Stimulated activated CD4-positive, alpha-beta T cell treated with anti-CD3 and anti-CD28 coated beads, Interleukin-2, amount 100 ng/mL, for 48 hours (primary cell): ENCODE measurements at regions not wholly inside any gene's neighbourhood (a gene's known extent, or its start where the extent isn't known, plus 50 kb on each side); places are given as distances from the start of the nearest gene placed in this dataset.

Experiments used
- DNase-seq, 2 donors: peaks; one replicate each; pipeline ENCODE4 v3.0.0-alpha.2; 2020

DNA sequence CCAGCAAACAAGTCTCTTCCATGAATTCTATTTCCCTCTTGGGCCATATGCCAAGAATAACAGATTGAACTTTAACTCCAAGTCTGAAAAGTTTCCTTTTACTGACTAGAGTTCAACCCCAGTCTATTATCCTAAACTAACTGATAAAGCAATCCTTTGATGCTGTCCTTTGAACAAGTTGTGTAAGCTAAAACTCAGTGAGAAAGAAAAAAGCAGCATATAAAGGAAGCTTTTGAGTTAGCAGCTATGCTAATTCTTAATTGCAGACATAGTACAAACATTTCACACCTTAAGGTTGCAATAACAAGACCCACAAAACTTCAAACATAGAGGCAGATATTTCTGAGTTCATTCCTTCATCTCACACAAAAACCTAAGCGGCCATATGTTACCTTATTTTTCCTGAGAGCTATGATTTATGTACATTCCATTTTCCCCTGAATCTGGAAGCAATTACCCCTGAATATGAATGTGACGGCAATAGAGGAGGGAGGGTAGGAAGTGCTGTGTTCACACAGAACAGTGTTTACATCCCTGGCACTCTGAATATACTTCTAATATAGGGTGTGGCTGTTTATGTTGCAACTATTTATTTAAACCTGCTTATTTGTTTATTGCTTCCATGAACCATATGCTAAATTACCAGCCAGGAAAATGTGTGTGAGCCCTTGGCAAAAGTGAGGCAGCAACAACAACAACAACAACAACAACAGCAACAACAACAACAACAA, 180.6 kb downstream of the IRS1 start:
- no peak for DNase-seq

- DNase-seq: no peak
These were observed 181.1 kb downstream of the IRS1 start for GRCh38 chr2:226618544-226618874.

DNA sequence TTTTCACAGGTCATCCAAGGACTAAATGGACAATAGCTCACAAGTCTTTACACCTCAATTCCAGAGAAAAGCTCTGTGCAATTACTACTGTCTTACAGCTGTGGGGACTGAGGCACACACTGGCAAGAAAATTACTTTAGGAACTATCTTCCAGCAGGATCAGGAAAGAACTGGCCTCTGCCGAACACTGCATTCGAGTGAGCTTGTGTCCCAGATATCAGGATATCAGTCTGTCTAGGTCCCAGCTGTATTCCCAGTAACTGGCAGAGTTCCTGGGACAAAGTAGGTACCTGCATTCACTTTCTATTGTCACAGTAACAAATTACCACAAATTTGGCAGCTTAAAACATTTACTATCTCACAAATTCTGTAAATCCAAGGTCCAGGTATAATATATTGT, 183.7 kb downstream of the IRS1 start:
- no peak for DNase-seq

GRCh38 chr2:226611944-226612318, 187.7 kb downstream of the IRS1 start:
- no peak for DNase-seq

GRCh38 chr2:226611196-226611943, 188.2 kb downstream of the IRS1 start:
- DNase-seq: no peak

- DNase-seq: no peak
These were observed 190.3 kb downstream of the IRS1 start for GRCh38 chr2:226609366-226609765.

- DNase-seq: no peak
These were observed 191.2 kb downstream of the IRS1 start for GRCh38 chr2:226608451-226608850.

- DNase-seq: no peak
These were observed 192.2 kb downstream of the IRS1 start for GRCh38 chr2:226607379-226607778.

DNA sequence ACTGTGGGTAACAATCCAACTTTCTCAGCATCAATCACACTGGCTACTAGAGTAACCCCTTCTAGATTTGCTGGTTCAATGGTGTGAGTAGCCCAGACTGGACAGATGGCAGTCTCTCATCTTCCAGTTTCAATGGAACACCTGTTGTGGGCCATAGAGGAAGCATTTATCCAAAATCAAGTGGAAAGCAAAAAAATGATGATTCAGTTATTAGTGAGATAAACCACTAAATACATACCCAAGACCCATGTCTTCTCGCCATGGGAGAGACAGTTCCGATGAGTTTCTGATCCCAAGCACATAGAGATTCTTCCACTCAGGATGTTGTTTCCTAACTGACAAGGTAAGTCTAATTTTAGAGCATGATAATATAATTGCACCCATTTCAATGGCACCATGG, 194.0 kb downstream of the IRS1 start:
- no peak for DNase-seq

DNA sequence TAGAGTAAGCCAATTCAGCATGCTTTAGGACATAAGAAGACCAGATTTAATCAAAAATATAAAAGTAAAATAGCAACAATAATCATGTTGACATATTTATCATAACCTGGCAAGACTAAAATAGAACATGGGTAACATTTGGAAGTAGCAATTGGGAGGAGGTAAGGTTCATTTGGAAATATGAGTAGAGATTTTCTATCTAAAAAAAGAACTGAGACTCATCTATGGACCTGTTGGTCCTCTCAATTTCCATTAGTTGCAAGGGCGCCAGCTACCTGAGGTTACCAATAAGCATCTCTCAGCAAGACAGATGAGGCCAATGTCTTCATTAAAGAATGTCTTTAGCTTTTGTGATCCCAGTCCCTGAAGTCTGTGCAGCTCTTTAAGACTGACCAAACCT, 196.0 kb downstream of the IRS1 start:
- DNase-seq: no peak

DNA sequence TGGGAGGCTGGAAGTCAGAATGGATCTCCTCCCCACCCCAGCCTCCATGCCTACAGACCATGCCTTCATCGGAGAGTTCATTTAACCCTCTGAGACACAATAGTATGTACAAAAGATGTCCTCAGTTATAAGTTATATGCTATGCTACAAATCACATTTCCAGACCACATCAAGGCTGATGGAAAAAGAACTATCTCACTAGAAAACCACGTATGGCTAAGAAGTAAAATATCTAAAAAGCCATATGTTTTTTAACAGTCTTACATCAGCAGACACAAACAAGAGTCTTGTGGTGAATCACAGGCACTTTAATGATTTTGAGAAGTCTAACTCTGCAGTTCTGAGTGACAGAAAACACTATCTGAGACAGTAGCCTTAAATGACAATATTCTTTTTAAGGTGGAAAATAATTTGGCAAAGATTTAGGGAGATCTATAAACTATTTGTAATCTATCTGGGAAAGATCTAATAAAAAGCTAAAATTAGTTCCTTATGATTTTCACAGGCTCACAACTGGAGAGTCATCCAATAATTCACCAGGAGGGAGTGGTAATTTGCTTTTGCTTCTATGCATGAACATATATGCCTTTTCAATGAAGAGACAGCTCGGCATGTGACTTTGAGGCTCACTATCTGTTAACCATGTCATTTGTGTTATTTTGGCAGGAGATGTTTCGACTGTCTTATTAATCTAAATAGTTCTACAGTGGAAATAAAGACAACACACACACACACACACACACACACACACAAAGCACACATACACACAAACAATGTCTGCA, 197.5 kb downstream of the IRS1 start:
- no peak for DNase-seq

DNA sequence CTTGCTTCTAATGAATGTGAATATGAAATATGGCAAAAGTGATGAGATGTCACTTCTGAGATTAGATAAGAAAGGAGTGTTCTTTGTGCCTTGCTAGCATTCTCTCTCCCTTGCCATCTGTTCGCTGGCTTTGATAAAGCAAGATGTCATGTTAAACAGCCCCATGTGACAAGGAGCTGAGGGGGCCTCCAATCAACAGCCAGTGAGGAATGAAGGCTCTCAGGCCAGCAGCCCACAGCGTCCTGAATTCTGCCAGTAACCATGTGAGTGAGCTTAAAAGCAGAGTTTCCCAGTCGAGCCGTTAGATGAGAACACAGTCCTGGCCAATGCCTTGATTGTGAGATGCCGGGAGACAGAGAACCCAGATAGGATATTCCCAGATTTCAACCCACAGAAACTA, 198.8 kb downstream of the IRS1 start:
- no peak for DNase-seq

DNA sequence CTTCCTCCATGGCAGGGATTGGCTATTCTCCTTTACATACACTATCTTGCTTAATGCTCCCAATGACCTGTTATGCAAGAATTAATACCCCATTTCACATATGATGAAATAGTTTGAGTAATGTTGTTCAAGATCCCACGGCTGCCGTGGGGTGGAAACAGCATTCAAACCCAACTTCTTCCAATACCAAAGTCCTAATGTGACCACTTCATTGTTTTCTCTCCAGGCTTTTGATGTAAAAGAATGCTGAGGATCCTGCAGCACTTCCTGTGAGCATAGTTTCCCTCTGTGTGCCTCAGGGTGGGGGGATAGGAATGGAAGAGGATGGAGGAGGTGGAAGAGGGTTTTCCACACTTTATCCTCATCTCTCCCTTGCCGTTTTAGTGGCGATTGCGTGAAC, 199.4 kb downstream of the IRS1 start:
- no peak for DNase-seq

DNA sequence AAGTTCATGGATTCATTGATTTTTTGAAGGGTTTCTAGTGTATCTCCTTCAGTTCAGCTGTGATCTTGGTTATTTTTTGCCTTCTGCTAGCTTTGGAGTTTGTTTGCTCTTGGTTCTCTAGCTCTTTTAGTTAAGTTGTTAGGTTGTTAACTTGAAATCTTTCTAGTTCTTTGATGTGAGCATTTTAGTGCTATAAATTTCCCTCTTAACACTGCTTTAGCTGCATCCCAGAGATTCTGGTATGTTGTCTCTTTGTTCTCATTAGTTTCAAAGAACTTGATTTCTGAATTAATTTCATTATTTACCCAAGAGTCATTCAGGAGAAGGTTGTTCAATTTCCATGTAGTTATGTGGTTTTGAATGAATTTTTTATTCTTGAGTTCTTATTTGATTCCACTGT, 210.6 kb downstream of the IRS1 start:
- no peak for DNase-seq

- DNase-seq: no peak
These were observed 214.5 kb downstream of the IRS1 start for GRCh38 chr2:226585130-226585561.

DNA sequence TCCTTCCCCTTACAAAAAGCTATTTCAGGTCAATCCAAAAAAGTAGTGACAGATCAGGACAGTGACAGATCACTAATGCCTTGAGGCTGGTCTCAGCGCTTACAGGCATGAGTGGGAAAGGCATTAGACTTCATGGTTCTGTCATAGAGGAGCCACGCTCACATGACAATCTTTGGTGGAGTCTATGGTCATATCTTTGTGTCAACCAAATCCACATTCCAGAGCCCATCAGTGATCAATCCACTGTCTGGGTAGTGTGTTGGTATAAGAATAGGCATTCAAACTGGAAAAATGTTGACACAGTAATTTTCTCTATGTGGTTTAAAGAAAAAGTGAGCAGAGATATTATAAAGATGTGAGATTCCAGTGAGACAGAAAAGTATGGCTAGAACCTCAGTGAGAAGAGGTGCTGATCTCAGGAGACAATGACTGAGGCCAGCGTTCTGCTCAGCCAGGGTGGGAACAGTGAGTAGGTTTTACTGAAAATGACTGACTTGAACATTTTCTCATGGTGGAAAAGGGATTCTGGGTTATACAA, 215.0 kb downstream of the IRS1 start:
- DNase-seq: no peak

- DNase-seq: no peak
These were observed 215.9 kb downstream of the IRS1 start for GRCh38 chr2:226583715-226584114.

DNA sequence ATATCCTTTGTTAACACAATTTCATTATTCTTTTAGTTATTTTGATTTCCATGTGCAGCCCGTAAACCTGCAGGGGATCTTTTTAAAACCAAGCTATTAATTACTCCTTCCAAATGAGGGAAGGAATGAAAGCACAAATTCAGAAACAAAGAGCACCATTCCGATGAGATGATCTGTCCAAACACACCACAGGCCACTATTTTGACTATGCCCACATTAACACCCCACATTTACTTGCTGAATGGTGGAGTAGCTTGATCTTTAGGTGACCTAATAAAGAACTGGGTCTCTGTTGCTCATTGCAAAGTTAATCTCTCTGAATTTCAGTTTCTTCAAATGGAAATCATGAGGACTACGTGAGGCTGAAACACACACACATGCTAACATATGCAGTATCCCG, 218.0 kb downstream of the IRS1 start:
- DNase-seq: no peak

DNA sequence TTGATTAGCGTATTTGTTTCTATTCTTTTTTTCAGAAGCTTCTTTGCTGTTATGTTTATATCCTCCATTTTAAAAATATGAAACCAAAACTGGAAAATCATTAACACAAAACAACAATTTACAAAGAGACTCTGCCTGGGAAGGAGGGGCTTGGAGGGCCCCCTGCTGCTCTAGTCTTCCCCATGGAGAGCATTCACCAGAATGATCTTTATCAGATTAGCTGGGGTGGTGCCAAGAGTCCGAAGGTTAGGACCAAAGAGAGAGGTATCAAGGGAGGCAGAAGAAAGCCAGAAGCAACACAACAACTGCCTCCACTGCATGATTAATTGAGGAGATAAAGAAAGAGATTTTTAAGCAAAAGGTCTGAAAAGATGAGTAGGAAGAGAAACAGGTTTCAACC, 218.6 kb downstream of the IRS1 start:
- DNase-seq: no peak

DNA sequence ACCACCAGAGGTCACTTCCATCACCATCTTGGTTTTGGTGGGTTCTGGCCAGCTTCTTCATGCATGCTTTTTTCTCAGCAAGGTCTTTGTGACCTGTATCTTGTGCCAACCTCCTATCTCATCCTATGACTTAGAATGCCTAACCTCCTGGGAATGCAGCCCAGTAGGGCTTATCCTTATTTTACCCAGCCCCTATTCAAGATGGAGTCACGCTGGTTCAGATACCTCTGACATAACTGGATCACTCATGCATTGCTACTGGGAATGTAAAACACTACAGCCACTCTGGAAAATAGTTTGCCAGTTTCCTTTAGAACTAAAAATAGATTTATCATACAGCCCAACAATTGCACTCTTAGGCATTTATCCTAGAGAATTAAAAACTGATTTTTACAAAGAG, 219.2 kb downstream of the IRS1 start:
- no peak for DNase-seq

GRCh38 chr2:226579519-226579918, 220.1 kb downstream of the IRS1 start:
- no peak for DNase-seq

DNA sequence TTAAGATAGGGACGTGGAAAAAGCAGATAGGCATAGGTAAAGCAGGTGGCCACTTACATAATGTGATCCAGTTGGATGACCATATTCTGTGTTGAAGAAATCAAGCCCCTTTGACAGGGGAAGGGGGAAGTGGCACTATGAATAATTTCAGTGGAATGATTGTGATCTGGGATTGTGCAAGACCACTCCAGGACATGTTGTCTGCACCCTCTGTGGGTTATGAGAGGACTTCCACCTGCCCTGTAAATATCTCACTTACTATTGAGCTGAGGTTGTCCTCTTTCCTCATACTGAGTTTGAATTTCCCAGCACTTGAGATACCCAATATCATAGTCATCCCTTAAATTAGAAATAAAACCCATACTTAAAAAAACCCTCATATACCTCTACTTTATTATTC, 220.7 kb downstream of the IRS1 start:
- DNase-seq: no peak

DNA sequence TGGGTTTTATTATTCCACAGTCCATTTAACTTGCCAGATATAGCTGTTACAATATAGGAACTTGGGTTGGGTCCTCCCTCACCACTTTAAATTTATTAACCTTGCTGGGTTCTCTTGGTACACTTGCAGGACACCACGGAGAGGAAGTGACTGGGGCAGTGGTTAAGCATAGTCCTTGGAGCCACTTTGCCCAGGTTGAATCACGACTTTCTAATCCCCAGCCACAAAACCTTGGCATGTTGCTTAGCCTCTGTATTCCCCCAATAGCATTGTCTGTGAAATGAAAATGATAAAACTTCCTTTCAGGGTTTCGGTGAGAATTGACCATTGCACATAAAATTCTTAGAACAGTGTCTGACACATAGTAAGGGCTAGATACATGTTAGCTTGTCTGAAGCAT, 221.2 kb downstream of the IRS1 start:
- DNase-seq: no peak

- DNase-seq: no peak
These were observed 223.7 kb downstream of the IRS1 start for GRCh38 chr2:226575928-226576327.
